ENCODE measurements at regions not wholly inside any gene's neighbourhood (a gene's known extent, or its start where the extent isn't known, plus 50 kb on each side); places are given as distances from the start of the nearest gene placed in this dataset.
"Not testable (repeated sequence)": the region's sequence is repeated elsewhere in the genome, so short reads cannot be mapped to it uniquely, and the experiment has no call there.

- not testable (repeated sequence) for TF ChIP-seq POLR2A, CTCF (IDR thresholded peaks at IDR 0.05)
Observed at GRCh38 chr4:10382171-10382570, 75.1 kb downstream of the ZNF518B start.

All from prostate gland (tissue), 2 donors.